OCI-LY1 (cell line): ENCODE measurements at regions not wholly inside any gene's neighbourhood (a gene's known extent, or its start where the extent isn't known, plus 50 kb on each side); places are given as distances from the start of the nearest gene placed in this dataset.

Experiments
- CTCF ChIP-seq: fragments of 200-600 bp; sonication (generic), shearing (Covaris generic); IDR thresholded peaks from 2 replicates; pipeline ENCODE4 v1.5.1; 2017; ENCODE audit warnings: mild to moderate bottlenecking, antibody characterized with exemption, low read length, moderate library complexity, mixed read lengths
- EZH2 ChIP-seq: fragments of 200-600 bp; sonication (generic), shearing (Covaris generic); IDR thresholded peaks from 2 replicates; pipeline ENCODE4 v1.8.0; 2017; ENCODE audit warnings: borderline replicate concordance, mixed run types, mild to moderate bottlenecking, antibody characterized with exemption, low read length, moderate library complexity, mixed read lengths

- TF ChIP-seq CTCF (no peak), EZH2 (no peak)
Measured at GRCh38 chr12:42905419-42905705, 315.8 kb upstream of the PRICKLE1 start.
